ENCODE measurements at regions not wholly inside any gene's neighbourhood (a gene's known extent, or its start where the extent isn't known, plus 50 kb on each side); places are given as distances from the start of the nearest gene placed in this dataset.

- Histone ChIP-seq H3K27ac (no peak overlapping the region), H3K4me1 (peaks cover 6 to 10% (median 8%) of the 10 kb centered on the region in 4 donors), H3K4me3 (no peak overlapping the region), H3K36me3 (no peaks in the 10 kb centered on the region), H3K9me3 (no peaks in the 10 kb centered on the region), H3K27me3 (no peaks in the 10 kb centered on the region)
- DNase-seq: no peak
- in situ Hi-C loops (cut with MboI; ENCODE audit: low pct_ligation_motif_present in 1 of 4, low pct_unique_long_range_greater_than_20kb in 1 of 4, low sequenced_read_pairs in 3 of 4) (no loop called here), intact Hi-C loops (cut with DNase I; ENCODE audit: low total_unique reads) (no loop called here)
- WGBS, 2 donors (ENCODE audit: low coverage in 1 of 2): 96 to 100% methylated on average over 1 of the region's 1 CpG
- TF ChIP-seq POLR2A (IDR thresholded peaks at IDR 0.05) (no peak), POLR2AphosphoS5 (IDR thresholded peaks at IDR 0.05) (no peak), EP300 (IDR thresholded peaks at IDR 0.05; ENCODE audit: low read depth) (no peak), CTCF (IDR thresholded peaks at IDR 0.05) (no peak)
These were observed 301.7 kb downstream of the RPLP1 start for GRCh38 chr15:69754313-69754712.

GRCh38 chr15:69755551-69756310 lies 303.1 kb downstream of the RPLP1 start:
- H3K4me1 ChIP-seq: peaks cover 6 to 14% (median 8%) of the 10 kb centered on the region in 4 donors
- no peaks in the 10 kb centered on the region for H3K27me3 ChIP-seq
- H3K4me3 ChIP-seq: no peak overlapping the region
- no peak for TF ChIP-seq POLR2A (IDR thresholded peaks at IDR 0.05)
- no peak for TF ChIP-seq CTCF (IDR thresholded peaks at IDR 0.05)
- TF ChIP-seq POLR2AphosphoS5 (IDR thresholded peaks at IDR 0.05): no peak
- no peak for TF ChIP-seq EP300 (IDR thresholded peaks at IDR 0.05; ENCODE audit: low read depth)
- in situ Hi-C loops (cut with MboI; ENCODE audit: low pct_ligation_motif_present in 1 of 4, low pct_unique_long_range_greater_than_20kb in 1 of 4, low sequenced_read_pairs in 3 of 4): no loop called here
- intact Hi-C loops (cut with DNase I; ENCODE audit: low total_unique reads): no loop called here
- H3K27ac ChIP-seq: no peak overlapping the region
- H3K36me3 ChIP-seq: no peaks in the 10 kb centered on the region
- DNase-seq: peak; percentile 46
- 77% methylated on average over 7 of the region's 7 CpGs; no CpG with 5 or more reads in 1 of the 2 donors for WGBS, 2 donors (ENCODE audit: low coverage in 1 of 2)
- H3K9me3 ChIP-seq: no peaks in the 10 kb centered on the region

- no peak for DNase-seq
- 98 to 100% methylated on average over 1 to 3 of the region's 3 CpGs for WGBS, 2 donors (ENCODE audit: low coverage in 1 of 2)
- in situ Hi-C loops (cut with MboI; ENCODE audit: low pct_ligation_motif_present in 1 of 4, low pct_unique_long_range_greater_than_20kb in 1 of 4, low sequenced_read_pairs in 3 of 4) (no loop called here), intact Hi-C loops (cut with DNase I; ENCODE audit: low total_unique reads) (no loop called here)
- Histone ChIP-seq H3K9me3 (no peaks in the 10 kb centered on the region), H3K4me3 (no peak overlapping the region), H3K36me3 (no peaks in the 10 kb centered on the region), H3K27me3 (no peaks in the 10 kb centered on the region), H3K4me1 (peaks cover 6 to 14% (median 8%) of the 10 kb centered on the region in 4 donors), H3K27ac (no peak overlapping the region)
- TF ChIP-seq CTCF (IDR thresholded peaks at IDR 0.05) (no peak), POLR2A (IDR thresholded peaks at IDR 0.05) (no peak), EP300 (IDR thresholded peaks at IDR 0.05; ENCODE audit: low read depth) (no peak), POLR2AphosphoS5 (IDR thresholded peaks at IDR 0.05) (no peak)
These were observed 303.8 kb downstream of the RPLP1 start for GRCh38 chr15:69756440-69756839.

DNA sequence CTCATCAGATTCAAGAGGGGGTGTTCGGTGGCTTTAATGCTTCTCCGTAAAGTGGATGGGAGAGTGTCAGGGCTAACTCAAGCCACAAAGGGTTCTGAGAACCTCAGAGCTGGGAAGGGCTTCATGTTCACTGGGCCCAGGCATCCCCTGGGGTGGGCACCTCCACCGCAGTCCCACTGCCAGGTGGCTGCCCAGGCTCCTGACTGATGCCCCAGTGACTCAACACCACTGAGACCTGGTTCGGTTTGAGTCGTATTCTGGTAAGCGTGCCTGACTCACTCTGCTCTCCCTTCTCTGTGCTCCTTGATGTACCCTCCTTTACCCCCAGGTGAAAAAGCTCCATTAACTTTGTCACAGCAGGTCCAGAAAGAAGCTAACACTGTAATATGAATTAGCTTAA lies 304.6 kb downstream of the RPLP1 start:
- intact Hi-C loops (cut with DNase I; ENCODE audit: low total_unique reads) (no loop called here), in situ Hi-C loops (cut with MboI; ENCODE audit: low pct_ligation_motif_present in 1 of 4, low pct_unique_long_range_greater_than_20kb in 1 of 4, low sequenced_read_pairs in 3 of 4) (no loop called here)

More for the DNA sequence above, 304.6 kb downstream of the RPLP1 start:
- H3K9me3 ChIP-seq: no peaks in the 10 kb centered on the region
- TF ChIP-seq POLR2AphosphoS5 (IDR thresholded peaks at IDR 0.05) (no peak), CTCF (IDR thresholded peaks at IDR 0.05) (no peak), EP300 (IDR thresholded peaks at IDR 0.05; ENCODE audit: low read depth) (no peak), POLR2A (IDR thresholded peaks at IDR 0.05) (no peak)
- DNase-seq: no peak
- no peaks in the 10 kb centered on the region for H3K36me3 ChIP-seq
- no peak overlapping the region for H3K27ac ChIP-seq
- H3K27me3 ChIP-seq: no peaks in the 10 kb centered on the region
- peaks cover 6 to 14% (median 8%) of the 10 kb centered on the region in 4 donors for H3K4me1 ChIP-seq
- no peak overlapping the region for H3K4me3 ChIP-seq
- WGBS, 2 donors (ENCODE audit: low coverage in 1 of 2): 80% methylated on average over 6 of the region's 6 CpGs; no CpG with 5 or more reads in 1 of the 2 donors
